HEK293 (cell line): ENCODE measurements at regions not wholly inside any gene's neighbourhood (a gene's known extent, or its start where the extent isn't known, plus 50 kb on each side); places are given as distances from the start of the nearest gene placed in this dataset.

Experiments
- BCL11A ChIP-seq: fragments of 450-650 bp; formaldehyde crosslinking; IDR thresholded peaks from 2 replicates; pipeline ENCODE4 v1.5.1; 2016; ENCODE audit warnings: low read depth, missing biosample characterization, missing genetic modification characterization
- CTCF ChIP-seq: fragments of 450-650 bp; formaldehyde crosslinking; IDR thresholded peaks from 2 replicates; pipeline ENCODE4 v1.5.1; 2016; ENCODE audit warnings: missing biosample characterization, missing genetic modification characterization
- FEZF1 ChIP-seq: fragments of 450-650 bp; formaldehyde crosslinking; IDR thresholded peaks from 2 replicates; pipeline ENCODE4 v1.5.1; 2016; ENCODE audit warnings: missing biosample characterization, missing genetic modification characterization
- SP2 ChIP-seq: fragments of 450-650 bp; formaldehyde crosslinking; IDR thresholded peaks from 2 replicates; pipeline ENCODE4 v1.5.1; 2016; ENCODE audit warnings: missing biosample characterization, missing genetic modification characterization
- ZBTB1 ChIP-seq: fragments of 450-650 bp; formaldehyde crosslinking; IDR thresholded peaks from 2 replicates; pipeline ENCODE4 v1.5.1; 2016; ENCODE audit warnings: missing biosample characterization, missing genetic modification characterization
- ZFHX2 ChIP-seq: fragments of 450-650 bp; formaldehyde crosslinking; conservative IDR thresholded peaks from 2 replicates; pipeline ENCODE4 v1.5.1; 2016; ENCODE audit warnings: missing biosample characterization, missing genetic modification characterization
- ZNF16 ChIP-seq: fragments of 450-650 bp; formaldehyde crosslinking; IDR thresholded peaks from 2 replicates; pipeline ENCODE4 v1.5.1; 2016; ENCODE audit warnings: low read depth, missing biosample characterization, missing genetic modification characterization
- ZNF610 ChIP-seq: fragments of 450-650 bp; formaldehyde crosslinking; IDR thresholded peaks from 2 replicates; pipeline ENCODE4 v1.5.1; 2016; ENCODE audit warnings: missing biosample characterization, missing genetic modification characterization, borderline replicate concordance
- TF ChIP-seq, protein P1 (sequence below): fragments of 450-650 bp; formaldehyde crosslinking; conservative IDR thresholded peaks from 2 replicates; pipeline ENCODE4 v1.5.1; 2016; ENCODE audit warnings: low read depth, missing biosample characterization, missing genetic modification characterization
- TF ChIP-seq, protein P2 (sequence below): fragments of 450-650 bp; formaldehyde crosslinking; IDR thresholded peaks from 2 replicates; pipeline ENCODE4 v1.5.1; 2016; ENCODE audit warnings: missing biosample characterization, missing genetic modification characterization

DNA sequence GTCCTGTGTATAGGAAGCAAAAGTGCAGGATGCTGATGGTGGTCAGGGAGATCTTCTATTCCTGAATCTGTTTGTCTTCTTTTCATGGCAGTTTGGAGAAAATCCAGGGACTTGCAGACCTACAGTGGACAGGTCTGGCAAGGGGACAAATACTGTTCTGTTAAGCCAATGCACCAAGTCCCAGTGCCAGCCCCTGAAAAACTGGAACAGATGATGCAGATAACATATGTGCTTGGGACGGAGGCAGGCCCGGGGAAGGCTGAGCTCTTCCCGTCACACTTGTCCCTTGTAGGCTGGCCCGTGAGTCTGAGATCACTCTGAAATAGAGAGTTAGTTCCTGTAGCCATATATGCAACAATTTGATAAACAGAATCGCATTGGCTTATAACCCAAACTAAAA lies 265.7 kb downstream of the MTRR start:
- TF ChIP-seq CTCF (tag by site-specific recombination): no peak
- TF ChIP-seq ZBTB1 (tag by site-specific recombination): no peak
- no peak for TF ChIP-seq ZFHX2
- TF ChIP-seq ZNF610 (tag by site-specific recombination): no peak
- TF ChIP-seq, protein P1, sequence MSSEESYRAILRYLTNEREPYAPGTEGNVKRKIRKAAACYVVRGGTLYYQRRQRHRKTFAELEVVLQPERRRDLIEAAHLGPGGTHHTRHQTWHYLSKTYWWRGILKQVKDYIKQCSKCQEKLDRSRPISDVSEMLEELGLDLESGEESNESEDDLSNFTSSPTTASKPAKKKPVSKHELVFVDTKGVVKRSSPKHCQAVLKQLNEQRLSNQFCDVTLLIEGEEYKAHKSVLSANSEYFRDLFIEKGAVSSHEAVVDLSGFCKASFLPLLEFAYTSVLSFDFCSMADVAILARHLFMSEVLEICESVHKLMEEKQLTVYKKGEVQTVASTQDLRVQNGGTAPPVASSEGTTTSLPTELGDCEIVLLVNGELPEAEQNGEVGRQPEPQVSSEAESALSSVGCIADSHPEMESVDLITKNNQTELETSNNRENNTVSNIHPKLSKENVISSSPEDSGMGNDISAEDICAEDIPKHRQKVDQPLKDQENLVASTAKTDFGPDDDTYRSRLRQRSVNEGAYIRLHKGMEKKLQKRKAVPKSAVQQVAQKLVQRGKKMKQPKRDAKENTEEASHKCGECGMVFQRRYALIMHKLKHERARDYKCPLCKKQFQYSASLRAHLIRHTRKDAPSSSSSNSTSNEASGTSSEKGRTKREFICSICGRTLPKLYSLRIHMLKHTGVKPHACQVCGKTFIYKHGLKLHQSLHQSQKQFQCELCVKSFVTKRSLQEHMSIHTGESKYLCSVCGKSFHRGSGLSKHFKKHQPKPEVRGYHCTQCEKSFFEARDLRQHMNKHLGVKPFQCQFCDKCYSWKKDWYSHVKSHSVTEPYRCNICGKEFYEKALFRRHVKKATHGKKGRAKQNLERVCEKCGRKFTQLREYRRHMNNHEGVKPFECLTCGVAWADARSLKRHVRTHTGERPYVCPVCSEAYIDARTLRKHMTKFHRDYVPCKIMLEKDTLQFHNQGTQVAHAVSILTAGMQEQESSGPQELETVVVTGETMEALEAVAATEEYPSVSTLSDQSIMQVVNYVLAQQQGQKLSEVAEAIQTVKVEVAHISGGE (tag by site-specific recombination): no peak
- no peak for TF ChIP-seq SP2
- no peak for TF ChIP-seq BCL11A (tag by site-specific recombination)
- no peak for TF ChIP-seq ZNF16 (tag by site-specific recombination)
- TF ChIP-seq, protein P2, sequence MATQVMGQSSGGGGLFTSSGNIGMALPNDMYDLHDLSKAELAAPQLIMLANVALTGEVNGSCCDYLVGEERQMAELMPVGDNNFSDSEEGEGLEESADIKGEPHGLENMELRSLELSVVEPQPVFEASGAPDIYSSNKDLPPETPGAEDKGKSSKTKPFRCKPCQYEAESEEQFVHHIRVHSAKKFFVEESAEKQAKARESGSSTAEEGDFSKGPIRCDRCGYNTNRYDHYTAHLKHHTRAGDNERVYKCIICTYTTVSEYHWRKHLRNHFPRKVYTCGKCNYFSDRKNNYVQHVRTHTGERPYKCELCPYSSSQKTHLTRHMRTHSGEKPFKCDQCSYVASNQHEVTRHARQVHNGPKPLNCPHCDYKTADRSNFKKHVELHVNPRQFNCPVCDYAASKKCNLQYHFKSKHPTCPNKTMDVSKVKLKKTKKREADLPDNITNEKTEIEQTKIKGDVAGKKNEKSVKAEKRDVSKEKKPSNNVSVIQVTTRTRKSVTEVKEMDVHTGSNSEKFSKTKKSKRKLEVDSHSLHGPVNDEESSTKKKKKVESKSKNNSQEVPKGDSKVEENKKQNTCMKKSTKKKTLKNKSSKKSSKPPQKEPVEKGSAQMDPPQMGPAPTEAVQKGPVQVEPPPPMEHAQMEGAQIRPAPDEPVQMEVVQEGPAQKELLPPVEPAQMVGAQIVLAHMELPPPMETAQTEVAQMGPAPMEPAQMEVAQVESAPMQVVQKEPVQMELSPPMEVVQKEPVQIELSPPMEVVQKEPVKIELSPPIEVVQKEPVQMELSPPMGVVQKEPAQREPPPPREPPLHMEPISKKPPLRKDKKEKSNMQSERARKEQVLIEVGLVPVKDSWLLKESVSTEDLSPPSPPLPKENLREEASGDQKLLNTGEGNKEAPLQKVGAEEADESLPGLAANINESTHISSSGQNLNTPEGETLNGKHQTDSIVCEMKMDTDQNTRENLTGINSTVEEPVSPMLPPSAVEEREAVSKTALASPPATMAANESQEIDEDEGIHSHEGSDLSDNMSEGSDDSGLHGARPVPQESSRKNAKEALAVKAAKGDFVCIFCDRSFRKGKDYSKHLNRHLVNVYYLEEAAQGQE (tag by site-specific recombination): no peak
- no peak for TF ChIP-seq FEZF1
